ENCODE measurements at regions not wholly inside any gene's neighbourhood (a gene's known extent, or its start where the extent isn't known, plus 50 kb on each side); places are given as distances from the start of the nearest gene placed in this dataset.

DNA sequence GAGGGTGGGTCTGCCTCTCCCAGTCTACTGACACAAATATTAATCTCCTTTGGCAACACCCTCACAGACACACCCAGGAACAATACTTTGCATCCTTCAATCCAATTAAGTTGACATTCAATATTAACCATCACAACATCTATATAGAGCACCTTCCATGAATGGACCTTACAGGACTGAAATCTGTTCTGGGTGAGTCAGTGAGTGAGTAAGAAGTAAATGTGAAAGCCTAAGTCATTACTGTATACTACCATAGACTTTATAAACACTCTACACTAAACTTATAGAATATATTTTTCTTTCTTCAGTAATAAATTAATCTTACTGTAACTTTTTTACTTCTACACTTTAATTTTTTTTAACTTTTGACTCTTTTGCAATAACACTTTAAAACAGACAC, 993.8 kb upstream of the MAP3K7 start:
- Histone ChIP-seq H3K36me3 (ENCODE audit: control insufficient read depth, insufficient read depth, low read length) (no peaks in the 10 kb centered on the region), H4K20me1 (ENCODE audit: control insufficient read depth, extremely low read depth, insufficient read depth, low read length) (no peaks in the 10 kb centered on the region), H3K9me3 (ENCODE audit: control insufficient read depth, insufficient read depth, low read depth, low read length) (no peaks in the 10 kb centered on the region), H2AFZ (ENCODE audit: low read length) (no peak overlapping the region), H3K4me3 (replicated peaks in 1 of 4; ENCODE audit: control extremely low read depth in 1 of 4, insufficient read depth in 1 of 4, low read depth in 3 of 4, low read length in 4 of 4) (no peak overlapping the region), H3K27ac (ENCODE audit: insufficient read depth, low read length) (no peak overlapping the region), H3K27me3 (ENCODE audit: control insufficient read depth, insufficient read depth, low read length) (no peaks in the 10 kb centered on the region), H3K4me2 (ENCODE audit: extremely low read depth, insufficient read depth, low read length) (no peak overlapping the region), H3K4me1 (ENCODE audit: control insufficient read depth, extremely low read depth, insufficient read depth, low read length) (no peaks in the 10 kb centered on the region), H3K9ac (ENCODE audit: insufficient read depth, low read length) (no peak overlapping the region), H3K79me2 (ENCODE audit: control insufficient read depth, insufficient read depth, low read length) (no peaks in the 10 kb centered on the region)
- DNase-seq (ENCODE audit: low read depth in 2 of 2), result peak; percentile 3 to 11
- TF ChIP-seq EZH2 (IDR thresholded peaks at IDR 0.05; ENCODE audit: low read length, missing control alignments) (no peak), CTCF (conservative IDR thresholded peaks at IDR 0.05 in 1 of 2, IDR thresholded peaks at IDR 0.05 in 1 of 2; ENCODE audit: low read depth in 1 of 2, low read length in 2 of 2) (no peak)

GRCh38 chr6:91575032-91575431, 988.2 kb upstream of the MAP3K7 start:
- no peaks in the 10 kb centered on the region for H3K4me1 ChIP-seq (ENCODE audit: control insufficient read depth, extremely low read depth, insufficient read depth, low read length)
- H3K4me2 ChIP-seq (ENCODE audit: extremely low read depth, insufficient read depth, low read length), result no peak overlapping the region
- DNase-seq (ENCODE audit: low read depth in 2 of 2), result peak in 1 of 2 donors; percentile 11
- no peak overlapping the region for H3K9ac ChIP-seq (ENCODE audit: insufficient read depth, low read length)
- no peaks in the 10 kb centered on the region for H3K27me3 ChIP-seq (ENCODE audit: control insufficient read depth, insufficient read depth, low read length)
- H2AFZ ChIP-seq (ENCODE audit: low read length), result no peak overlapping the region
- H3K79me2 ChIP-seq (ENCODE audit: control insufficient read depth, insufficient read depth, low read length), result no peaks in the 10 kb centered on the region
- no peaks in the 10 kb centered on the region for H4K20me1 ChIP-seq (ENCODE audit: control insufficient read depth, extremely low read depth, insufficient read depth, low read length)
- no peak overlapping the region for H3K27ac ChIP-seq (ENCODE audit: insufficient read depth, low read length)
- TF ChIP-seq EZH2 (IDR thresholded peaks at IDR 0.05; ENCODE audit: low read length, missing control alignments) (no peak), CTCF (conservative IDR thresholded peaks at IDR 0.05 in 1 of 2, IDR thresholded peaks at IDR 0.05 in 1 of 2; ENCODE audit: low read depth in 1 of 2, low read length in 2 of 2) (no peak)
- no peaks in the 10 kb centered on the region for H3K36me3 ChIP-seq (ENCODE audit: control insufficient read depth, insufficient read depth, low read length)
- no peak overlapping the region for H3K4me3 ChIP-seq (replicated peaks in 1 of 4; ENCODE audit: control extremely low read depth in 1 of 4, insufficient read depth in 1 of 4, low read depth in 3 of 4, low read length in 4 of 4)
- H3K9me3 ChIP-seq (ENCODE audit: control insufficient read depth, insufficient read depth, low read depth, low read length), result no peaks in the 10 kb centered on the region

GRCh38 chr6:91573826-91574416, 987.0 kb upstream of the MAP3K7 start:
- no peak overlapping the region for H3K4me3 ChIP-seq (replicated peaks in 1 of 4; ENCODE audit: control extremely low read depth in 1 of 4, insufficient read depth in 1 of 4, low read depth in 3 of 4, low read length in 4 of 4)
- no peaks in the 10 kb centered on the region for H3K27me3 ChIP-seq (ENCODE audit: control insufficient read depth, insufficient read depth, low read length)
- no peaks in the 10 kb centered on the region for H3K79me2 ChIP-seq (ENCODE audit: control insufficient read depth, insufficient read depth, low read length)
- H3K9me3 ChIP-seq (ENCODE audit: control insufficient read depth, insufficient read depth, low read depth, low read length), result no peaks in the 10 kb centered on the region
- H3K36me3 ChIP-seq (ENCODE audit: control insufficient read depth, insufficient read depth, low read length), result no peaks in the 10 kb centered on the region
- no peak overlapping the region for H3K4me2 ChIP-seq (ENCODE audit: extremely low read depth, insufficient read depth, low read length)
- no peak overlapping the region for H3K27ac ChIP-seq (ENCODE audit: insufficient read depth, low read length)
- H3K9ac ChIP-seq (ENCODE audit: insufficient read depth, low read length), result no peak overlapping the region
- no peaks in the 10 kb centered on the region for H3K4me1 ChIP-seq (ENCODE audit: control insufficient read depth, extremely low read depth, insufficient read depth, low read length)
- DNase-seq (ENCODE audit: low read depth in 2 of 2), result no peak
- no peak for TF ChIP-seq CTCF (conservative IDR thresholded peaks at IDR 0.05 in 1 of 2, IDR thresholded peaks at IDR 0.05 in 1 of 2; ENCODE audit: low read depth in 1 of 2, low read length in 2 of 2)
- no peak for TF ChIP-seq EZH2 (IDR thresholded peaks at IDR 0.05; ENCODE audit: low read length, missing control alignments)
- H4K20me1 ChIP-seq (ENCODE audit: control insufficient read depth, extremely low read depth, insufficient read depth, low read length), result no peaks in the 10 kb centered on the region
- no peak overlapping the region for H2AFZ ChIP-seq (ENCODE audit: low read length)

Measured in fibroblast of lung (primary cell).